K562 (cell line): ENCODE measurements at regions not wholly inside any gene's neighbourhood (a gene's known extent, or its start where the extent isn't known, plus 50 kb on each side); places are given as distances from the start of the nearest gene placed in this dataset.

Experiments used
- ATAC-seq: fragments of 200-7000 bp; cut with Tn5 transposase; 3 replicates; pipeline ENCODE4 v1.9.1; 2020; ENCODE audit warnings: moderate library complexity
- BruUV-seq: library from RNA; stranded (reverse); fragments of 400-500 nt; replicated peaks from 2 replicates; lab custom pipeline; 2021; lab: Mats Ljungman, UMichigan
- CTCF ChIA-PET: fragments of 300-600 bp; formaldehyde crosslinking; extraction: SDS; loops from one replicate; lab custom pipeline; 2021; ENCODE audit warnings: low intra/inter-chr PET ratio; lab: Yijun Ruan, JAX
- POLR2A ChIA-PET: fragments of 300-600, 350-650 bp; sonication (Branson Sonifier 250); formaldehyde crosslinking; extraction: SDS; loops from one replicate; lab custom pipeline; 2021; ENCODE audit warnings: antibody characterized with exemption, inconsistent platforms; lab: Yijun Ruan, JAX
- DNase-seq, 4 experiments: peaks; one replicate each; pipeline versions ENCODE4 v3.0.0 to v3.0.0-alpha.2; 2011 to 2018; ENCODE audit warnings: low spot score in 3 of 4, mixed read lengths in 3 of 4; ENCODE audit errors: extremely low read depth in 1 of 4
- FAIRE-seq: peaks from 2 replicates; lab custom pipeline; 2011; peaks lifted over from hg19 to GRCh38; lab: Jason Lieb, UNC
- H2AFZ ChIP-seq: 2 replicates; pipeline ENCODE4 v1.6.0; 2011; ENCODE audit warnings: low read depth, low read length, control low read depth, inconsistent platforms
- H3K27ac ChIP-seq: fragments of 200-600 bp; 3 replicates; pipeline ENCODE4 v1.8.0; 2011; ENCODE audit warnings: low read depth, mild to moderate bottlenecking, control low read depth, inconsistent platforms, low read length, moderate library complexity, mixed read lengths; ENCODE audit errors: extremely low read depth
- H3K27me3 ChIP-seq, 2 experiments: fragments of 300-600 bp in 1 of 2; 2 replicates in 1 of 2; 3 replicates in 1 of 2; pipeline versions ENCODE4 v1.6.0 to v1.8.0; 2011; ENCODE audit warnings: inconsistent platforms in 2 of 2, low read length in 2 of 2, mild to moderate bottlenecking in 1 of 2, mixed read lengths in 1 of 2, moderate library complexity in 1 of 2; ENCODE audit not compliant: control insufficient read depth in 2 of 2, insufficient read depth in 2 of 2
- H3K36me3 ChIP-seq: fragments of 300-600 bp; 3 replicates; pipeline ENCODE4 v1.8.0; 2011; ENCODE audit warnings: mild to moderate bottlenecking, low read length, inconsistent platforms; ENCODE audit not compliant: control insufficient read depth, insufficient read depth
- H3K4me1 ChIP-seq, 2 experiments: fragments of 200-600 bp in 1 of 2; replicated peaks in 1 of 2; 2 replicates in 1 of 2; 3 replicates in 1 of 2; pipeline versions ENCODE4 v1.5.1 to v1.8.0; 2011; ENCODE audit warnings: inconsistent platforms in 2 of 2, low read length in 2 of 2, mild to moderate bottlenecking in 1 of 2, mixed read lengths in 1 of 2, moderate library complexity in 1 of 2; ENCODE audit not compliant: control insufficient read depth in 2 of 2, insufficient read depth in 2 of 2
- H3K4me2 ChIP-seq: 2 replicates; pipeline ENCODE4 v1.6.1; 2011; ENCODE audit warnings: low read length, control low read depth, inconsistent platforms, mixed read lengths; ENCODE audit not compliant: insufficient read depth
- H3K4me3 ChIP-seq: fragments of 200-600 bp; sonication (generic), shearing (Covaris generic); 2 replicates; pipeline ENCODE4 v1.5.1; 2016; ENCODE audit warnings: control low read depth, inconsistent platforms
- H3K79me2 ChIP-seq: fragments of 200-600 bp; 3 replicates; pipeline ENCODE4 v1.8.0; 2011; ENCODE audit warnings: low read length, inconsistent platforms; ENCODE audit not compliant: control insufficient read depth, insufficient read depth
- H3K9ac ChIP-seq, 2 experiments: 2 replicates each; pipeline versions ENCODE4 v1.6.0 to v1.6.1; 2011; ENCODE audit warnings: low read depth in 2 of 2, low read length in 2 of 2, control low read depth in 1 of 2, inconsistent platforms in 1 of 2, mild to moderate bottlenecking in 1 of 2, mixed read lengths in 1 of 2; ENCODE audit not compliant: insufficient read depth in 1 of 2
- H3K9me1 ChIP-seq: one replicate; pipeline ENCODE4 v1.6.0; 2011; ENCODE audit warnings: inconsistent platforms, mild to moderate bottlenecking, low read length, moderate library complexity; ENCODE audit not compliant: control insufficient read depth, insufficient read depth
- H3K9me3 ChIP-seq: replicated peaks from 2 replicates; pipeline ENCODE4 v1.5.1; 2011; ENCODE audit warnings: low read depth, low read length, inconsistent platforms; ENCODE audit not compliant: control insufficient read depth, insufficient read depth
- H4K20me1 ChIP-seq: replicated peaks from 2 replicates; pipeline ENCODE4 v1.6.1; 2011; ENCODE audit warnings: low read length, inconsistent platforms, mixed read lengths; ENCODE audit not compliant: control insufficient read depth, insufficient read depth
- BCL6 ChIP-seq: fragments of 250-450 bp; sonication (Bioruptor Pico); IDR thresholded peaks from 2 replicates; pipeline ENCODE4 v1.4.0; 2020
- COPS2 ChIP-seq: fragments of 450-650 bp; conservative IDR thresholded peaks from 2 replicates; pipeline ENCODE4 v1.6.1; 2016; ENCODE audit warnings: mild to moderate bottlenecking, moderate library complexity
- CUX1 ChIP-seq: fragments of 200-800 bp; sonication (Bioruptor generic); IDR thresholded peaks from 2 replicates; pipeline ENCODE4 v1.6.1; 2016; ENCODE audit warnings: missing genetic modification characterization, missing compliant biosample characterization
- GTF2E2 ChIP-seq: fragments of 200-800 bp; sonication (Bioruptor generic); IDR thresholded peaks from 2 replicates; pipeline ENCODE4 v1.6.1; 2016; ENCODE audit warnings: missing genetic modification characterization, missing compliant biosample characterization
- KAT7 ChIP-seq: sonication (generic); formaldehyde crosslinking; IDR thresholded peaks from 2 replicates; pipeline ENCODE4 v1.8.0; 2022; ENCODE audit warnings: missing genetic modification reagents, mild to moderate bottlenecking, borderline replicate concordance
- KDM2B ChIP-seq: fragments of 250-450 bp; sonication (Bioruptor Pico); IDR thresholded peaks from 2 replicates; pipeline ENCODE4 v1.8.0; 2021; ENCODE audit warnings: mild to moderate bottlenecking, moderate library complexity
- SRF ChIP-seq, 2 experiments: fragments of 250-450, 450-650 bp in 1 of 2; sonication (Bioruptor Pico) in 1 of 2; sonication (generic) in 1 of 2; formaldehyde crosslinking; IDR thresholded peaks; 2 replicates each; pipeline versions ENCODE4 v1.5.0 to v1.5.1; 2020 to 2022; ENCODE audit warnings: mild to moderate bottlenecking in 1 of 2, missing genetic modification reagents in 1 of 2
- TEAD1 ChIP-seq, 2 experiments: fragments of 450-650 bp in 1 of 2; sonication (generic) in 1 of 2; formaldehyde crosslinking; IDR thresholded peaks; 2 replicates each; pipeline versions ENCODE4 v1.4.0 to v1.8.0; 2020 to 2022; ENCODE audit warnings: mild to moderate bottlenecking in 2 of 2, missing genetic modification reagents in 1 of 2
- ZNF121 ChIP-seq: sonication (generic); formaldehyde crosslinking; conservative IDR thresholded peaks from 2 replicates; pipeline ENCODE4 v1.8.0; 2022; ENCODE audit warnings: missing genetic modification reagents
- WGBS: fragments of 100-300 bp; shearing (Covaris generic); methylation state at CpG from one replicate; pipeline ENCODE4 v1.1.6; 2016; ENCODE audit warnings: low coverage, mixed read lengths; ENCODE audit not compliant: insufficient coverage; ENCODE audit errors: missing lambda C conversion rate; 5-methylcytosine and 5-hydroxymethylcytosine counted together
- in situ Hi-C: fragments of 300-500 bp; cut with MboI; formaldehyde crosslinking; loops from 4 replicates; pipeline ENCODE4 v1.15.0; 2018; ENCODE audit warnings: inconsistent platforms, mixed read lengths
- intact Hi-C: fragments of 100-400 bp; cut with micrococcal nuclease; formaldehyde crosslinking; loops from 2 replicates; pipeline ENCODE4 v1.14.2; 2022

- Histone ChIP-seq H3K27ac (no peak overlapping the region), H2AFZ (no peak overlapping the region), H3K4me1 (no peaks in the 10 kb centered on the region), H3K27me3 (no peaks in the 10 kb centered on the region), H3K36me3 (no peaks in the 10 kb centered on the region), H3K9me3 (no peaks in the 10 kb centered on the region), H3K9me1 (no peaks in the 10 kb centered on the region), H3K9ac (no peak overlapping the region), H4K20me1 (no peaks in the 10 kb centered on the region), H3K79me2 (no peaks in the 10 kb centered on the region), H3K4me3 (no peak overlapping the region), H3K4me2 (no peak overlapping the region)
- no peak for DNase-seq
- POLR2A ChIA-PET: interaction anchor here (0.6 kb wide), 1 partner anchor 1011 kb away, joined by 3 read pairs; no protein-coding TSS in a partner anchor
- CTCF ChIA-PET: no interaction called here
- TF ChIP-seq BCL6 (CRISPR knock-in tag) (no peak), ZNF121 (no peak), SRF (CRISPR knock-in tag; IDR thresholded peaks at IDR 0.05) (no peak), KAT7 (CRISPR knock-in tag) (no peak), GTF2E2 (tag) (no peak), KDM2B (CRISPR knock-in tag) (no peak), COPS2 (no peak), TEAD1 (CRISPR knock-in tag; IDR thresholded peaks at IDR 0.05) (no peak), CUX1 (no peak)
- BruUV-seq: no TSS peak
- ATAC-seq: no peak
- FAIRE-seq: no peak
- intact Hi-C loops (no loop called here), in situ Hi-C loops (no loop called here)
- WGBS: 0% methylated on average over 2 of the region's 2 CpGs
These were observed 1213.6 kb downstream of the VRK1 start for GRCh38 chr14:98010784-98011183.
